HG03571 (cell line): ENCODE measurements at regions not wholly inside any gene's neighbourhood (a gene's known extent, or its start where the extent isn't known, plus 50 kb on each side); places are given as distances from the start of the nearest gene placed in this dataset.

ENCODE experiments used
- ATAC-seq: cut with Tn5 transposase; IDR thresholded peaks from one replicate; pipeline ENCODE4 v1.9.1; 2021; ENCODE audit not compliant: unreplicated experiment

- no peak for ATAC-seq
Measured at GRCh38 chr11:11045156-11045930, 187.5 kb upstream of the ZBED5 start.

DNA sequence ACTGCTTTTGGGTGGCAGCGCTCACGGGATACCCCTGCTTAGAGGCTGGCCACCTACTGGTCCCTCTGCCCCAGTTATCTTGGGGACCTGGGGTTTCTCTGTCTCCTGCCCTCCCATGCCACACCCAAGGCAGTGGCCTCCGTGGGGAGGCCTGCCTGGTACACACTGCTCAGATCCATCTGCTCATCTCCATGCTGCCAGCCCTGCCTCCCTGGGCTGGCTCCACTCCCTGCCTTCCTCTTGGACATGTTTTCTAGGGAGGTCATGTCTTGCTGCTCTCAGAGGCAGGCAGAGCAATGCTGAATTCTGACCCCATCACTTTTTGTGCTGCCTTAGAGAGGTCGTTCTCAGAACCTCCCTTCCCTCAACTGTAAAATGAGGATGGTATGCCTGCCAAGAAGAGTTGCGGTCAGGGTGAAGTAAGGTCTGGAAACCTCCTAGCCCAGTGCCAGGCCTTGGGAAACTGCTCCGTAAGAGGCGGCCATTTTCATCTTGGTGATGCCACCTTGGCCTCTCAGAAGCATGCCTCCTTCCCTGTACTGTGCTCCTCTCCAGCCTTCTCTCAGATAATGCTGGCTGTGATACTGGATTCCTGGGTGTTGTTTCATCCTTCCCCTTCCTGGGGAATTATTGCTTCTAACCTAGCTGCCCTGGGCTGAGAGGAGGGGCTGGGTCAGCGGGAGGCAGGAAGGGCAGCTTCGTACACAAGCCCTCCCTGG lies 186.4 kb upstream of the ZBED5 start:
- no peak for ATAC-seq

DNA sequence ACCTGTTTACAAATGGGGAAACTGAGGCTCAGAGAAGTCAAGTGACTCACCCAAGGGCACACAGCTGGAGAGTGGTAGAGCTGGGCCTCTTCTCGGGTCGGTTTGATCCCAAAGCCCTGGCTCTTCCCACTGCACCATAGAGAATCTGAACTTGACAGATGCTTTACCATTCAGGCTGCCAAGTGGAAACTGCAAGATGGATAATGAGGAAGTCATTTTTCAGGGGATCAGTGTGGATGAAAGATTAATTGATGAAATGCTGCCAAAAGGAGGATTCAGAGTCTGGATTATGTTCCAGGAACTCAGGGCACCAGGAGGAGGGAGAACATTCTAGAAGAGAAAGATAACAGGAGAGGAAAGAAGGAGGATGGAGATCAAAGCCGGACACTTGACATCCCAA lies 185.9 kb upstream of the ZBED5 start:
- ATAC-seq, result no peak

GRCh38 chr11:11039208-11039965 lies 181.5 kb upstream of the ZBED5 start:
- no peak for ATAC-seq

- ATAC-seq, result no peak
Measured at GRCh38 chr11:11038782-11039181, 180.9 kb upstream of the ZBED5 start.

DNA sequence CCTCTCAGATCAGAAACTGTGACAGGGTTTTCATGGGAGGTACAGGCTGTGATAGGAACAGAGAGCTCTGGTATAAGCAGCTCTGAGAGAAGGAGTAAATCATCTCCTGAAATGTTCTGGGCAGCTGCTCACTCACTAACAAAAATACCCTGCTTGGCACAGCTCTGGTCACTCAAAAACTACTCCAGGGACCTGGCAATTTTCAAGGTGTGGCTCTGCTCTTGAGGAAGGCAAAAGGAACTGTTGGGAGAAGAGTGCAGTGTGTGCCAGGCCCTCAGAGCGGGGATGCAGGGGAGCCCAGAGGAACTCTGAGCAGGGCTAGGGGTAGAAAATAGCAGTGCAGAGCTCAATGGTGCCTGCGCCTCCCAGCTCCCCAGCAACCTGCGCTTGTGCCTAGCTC lies 180.5 kb upstream of the ZBED5 start:
- ATAC-seq, result no peak

DNA sequence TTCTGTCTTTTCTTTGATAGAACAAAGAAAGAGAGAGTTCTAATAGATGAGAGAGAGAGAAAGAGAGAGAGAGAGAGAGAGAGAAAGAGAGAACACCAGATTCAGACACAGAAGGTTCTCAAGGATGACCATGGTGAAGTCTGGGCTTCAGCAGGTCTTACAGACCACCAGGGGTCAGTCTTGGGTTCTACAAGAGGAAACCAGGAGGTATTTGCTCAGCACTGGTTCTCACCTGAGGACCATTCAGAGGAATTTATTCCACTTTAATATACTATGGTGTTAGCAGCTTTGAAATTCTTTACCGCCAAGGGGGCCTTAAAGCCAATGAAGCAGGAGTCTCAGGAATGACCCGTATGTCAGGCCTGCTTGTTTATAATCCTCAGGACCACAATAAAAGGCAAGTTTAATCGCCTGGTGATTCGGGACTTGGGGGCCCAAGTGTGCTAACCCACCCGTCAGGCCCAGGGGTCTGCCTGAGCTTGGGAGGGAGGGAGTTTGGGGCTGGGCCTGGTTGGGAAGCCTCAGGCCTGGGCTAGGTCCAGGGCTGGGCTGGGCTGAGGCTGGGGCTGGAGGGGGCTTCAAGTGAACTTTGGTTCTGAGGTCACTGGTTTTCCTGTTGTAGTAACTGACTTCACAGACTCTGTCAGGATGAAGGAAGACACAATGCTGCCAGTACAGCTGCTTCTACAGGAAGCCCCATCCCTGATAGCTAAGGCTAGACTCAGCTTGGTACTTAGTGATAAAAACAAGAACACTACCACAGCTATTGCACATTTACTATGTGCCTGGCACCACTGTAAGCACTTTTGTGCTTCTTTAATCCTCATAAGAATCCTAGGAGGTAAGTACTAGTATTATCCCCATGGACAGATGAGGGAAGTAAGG lies 179.2 kb upstream of the ZBED5 start:
- ATAC-seq, result no peak

- no peak for ATAC-seq
Measured at GRCh38 chr11:11036185-11036847, 178.5 kb upstream of the ZBED5 start.

DNA sequence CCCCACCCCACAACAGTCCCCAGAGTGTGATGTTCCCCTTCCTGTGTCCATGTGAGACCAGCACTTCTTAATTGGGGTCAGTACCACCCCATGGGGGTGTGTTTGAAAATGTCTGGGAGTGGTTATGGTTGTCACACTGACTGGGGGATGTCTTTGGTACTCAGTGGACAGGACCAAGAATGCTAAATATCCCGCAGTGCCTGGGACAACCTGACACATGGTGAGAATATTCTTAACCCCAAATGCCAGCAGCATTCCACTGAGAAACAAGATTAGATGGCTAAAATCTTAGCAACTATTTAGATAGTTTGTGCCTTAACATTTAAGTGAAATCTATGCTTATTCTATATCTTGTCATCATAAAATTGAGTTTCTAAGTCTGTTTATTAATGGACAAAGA lies 177.5 kb upstream of the ZBED5 start:
- no peak for ATAC-seq

- ATAC-seq, result no peak
Measured at GRCh38 chr11:11034476-11034875, 176.6 kb upstream of the ZBED5 start.

GRCh38 chr11:11032066-11032465 lies 174.2 kb upstream of the ZBED5 start:
- no peak for ATAC-seq

- no peak for ATAC-seq
Measured at GRCh38 chr11:11029027-11029426, 171.2 kb upstream of the ZBED5 start.

GRCh38 chr11:11028017-11028692 lies 170.3 kb upstream of the ZBED5 start:
- no peak for ATAC-seq

GRCh38 chr11:11027288-11027687 lies 169.4 kb upstream of the ZBED5 start:
- ATAC-seq, result no peak

- no peak for ATAC-seq
Measured at GRCh38 chr11:11025087-11025486, 167.2 kb upstream of the ZBED5 start.

DNA sequence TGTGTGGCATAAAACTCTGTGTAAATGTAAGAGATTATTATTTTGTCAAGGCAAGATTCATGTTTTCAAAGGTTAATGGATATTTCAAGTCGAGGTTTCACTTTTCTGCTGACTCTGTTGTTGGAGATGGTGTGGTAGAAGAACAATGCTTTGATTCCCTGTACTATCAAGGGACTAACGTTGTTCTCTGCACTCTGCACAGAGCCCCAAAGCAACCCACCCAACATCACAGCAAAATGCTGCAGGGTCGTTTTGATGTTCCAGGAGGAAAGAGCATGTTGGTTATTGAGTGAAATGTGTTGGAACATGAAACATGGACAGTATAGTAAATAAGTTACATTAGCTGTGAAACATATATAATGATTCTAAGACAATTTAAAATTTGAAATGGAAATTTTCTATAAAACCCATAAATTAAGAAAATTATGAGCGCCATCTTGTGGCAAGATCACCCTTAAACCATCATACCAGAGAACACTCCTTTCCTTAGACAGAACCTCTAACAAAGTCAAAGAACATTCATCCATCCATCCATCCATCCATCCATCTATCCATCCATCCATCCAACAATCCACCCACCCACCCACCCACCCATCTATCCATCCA lies 164.4 kb upstream of the ZBED5 start:
- ATAC-seq, result no peak

DNA sequence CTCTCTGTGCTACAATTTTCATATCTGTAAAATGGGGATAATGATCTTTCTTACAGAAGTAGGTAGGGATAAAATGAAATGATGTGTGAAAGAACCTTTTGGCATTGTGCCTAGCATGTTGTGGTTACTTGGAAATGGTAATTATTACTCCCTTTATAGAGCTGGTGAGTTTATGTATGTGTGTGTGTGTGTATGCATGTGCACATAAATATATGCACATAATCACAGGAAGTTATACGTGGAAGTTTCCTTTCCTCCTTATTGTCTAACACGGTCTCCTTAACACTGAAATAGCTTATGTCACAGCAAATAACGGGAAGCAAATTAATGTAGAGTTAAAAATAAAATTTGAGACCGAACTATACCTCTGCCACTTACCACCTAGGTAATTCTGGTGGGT lies 163.7 kb upstream of the ZBED5 start:
- no peak for ATAC-seq

DNA sequence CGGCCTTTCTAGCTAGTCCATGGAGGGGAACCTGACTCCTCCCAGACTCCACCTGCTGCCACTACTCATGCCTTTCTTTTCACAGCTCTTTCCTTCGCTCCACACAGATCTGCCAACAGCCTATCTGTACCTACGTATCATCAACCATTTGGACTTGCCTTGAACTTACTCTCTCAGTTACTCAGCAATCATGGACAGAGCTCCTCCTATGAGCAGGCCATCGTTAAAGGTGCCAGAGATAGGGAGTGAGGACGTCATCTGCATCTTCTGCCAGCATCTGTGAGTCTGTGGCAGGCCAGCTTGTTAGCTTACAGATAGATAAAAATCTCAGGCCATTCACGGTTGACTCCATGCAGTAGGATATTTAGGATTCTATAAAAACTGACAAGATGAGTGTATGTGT lies 162.9 kb upstream of the ZBED5 start:
- ATAC-seq, result no peak

DNA sequence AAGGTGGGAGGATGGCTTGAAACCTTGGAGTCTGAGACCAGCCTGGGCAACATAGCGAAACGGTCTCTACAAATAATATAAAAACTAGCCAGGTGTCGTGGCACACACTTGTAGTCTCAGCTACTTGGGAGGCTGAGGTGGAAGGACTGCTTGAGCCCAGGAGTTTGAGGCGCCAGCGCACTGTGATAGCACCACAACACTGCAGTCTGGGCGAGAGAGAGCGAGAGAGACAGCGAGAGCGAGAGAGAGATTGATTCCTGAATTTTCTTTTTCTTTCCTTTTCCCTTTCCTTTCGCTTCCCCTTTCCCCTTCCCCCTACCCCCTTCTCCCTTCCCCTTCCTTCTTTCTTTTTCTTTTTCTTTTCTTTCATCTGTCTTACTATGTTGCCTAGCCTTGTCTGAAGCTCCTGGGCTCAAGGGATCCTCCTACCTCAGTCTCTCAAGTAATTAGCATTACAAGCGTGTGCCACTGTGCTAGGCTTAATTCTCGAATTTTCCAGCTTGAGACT lies 162.4 kb upstream of the ZBED5 start:
- ATAC-seq, result no peak
